GM18505 (cell line): ENCODE measurements at regions not wholly inside any gene's neighbourhood (a gene's known extent, or its start where the extent isn't known, plus 50 kb on each side); places are given as distances from the start of the nearest gene placed in this dataset.

Experiments used
- ATAC-seq: cut with Tn5 transposase; IDR thresholded peaks from one replicate; pipeline ENCODE4 v1.9.1; 2021; ENCODE audit not compliant: unreplicated experiment
- POLR2A ChIP-seq: IDR thresholded peaks from 4 replicates; pipeline ENCODE4 v1.6.1; 2011; ENCODE audit warnings: borderline replicate concordance; ENCODE audit not compliant: insufficient read depth, insufficient read length; ENCODE audit errors: extremely low read depth

GRCh38 chr3:72338082-72338941 lies 509.9 kb downstream of the SHQ1 start:
- no peak for TF ChIP-seq POLR2A
- ATAC-seq, result no peak

- ATAC-seq, result no peak
- TF ChIP-seq POLR2A, result no peak
These were observed 510.8 kb downstream of the SHQ1 start for GRCh38 chr3:72337480-72337855.

- no peak for TF ChIP-seq POLR2A
- no peak for ATAC-seq
These were observed 511.3 kb downstream of the SHQ1 start for GRCh38 chr3:72336821-72337479.

- TF ChIP-seq POLR2A, result no peak
- ATAC-seq, result no peak
These were observed 512.1 kb downstream of the SHQ1 start for GRCh38 chr3:72336114-72336651.

GRCh38 chr3:72335458-72336095 lies 512.7 kb downstream of the SHQ1 start:
- TF ChIP-seq POLR2A, result no peak
- ATAC-seq, result no peak

GRCh38 chr3:72334681-72335457 lies 513.4 kb downstream of the SHQ1 start:
- ATAC-seq, result no peak
- TF ChIP-seq POLR2A, result no peak

- no peak for ATAC-seq
- no peak for TF ChIP-seq POLR2A
These were observed 515.6 kb downstream of the SHQ1 start for GRCh38 chr3:72332689-72333088.

GRCh38 chr3:72332036-72332435 lies 516.2 kb downstream of the SHQ1 start:
- no peak for TF ChIP-seq POLR2A
- no peak for ATAC-seq

- ATAC-seq, result no peak
- no peak for TF ChIP-seq POLR2A
These were observed 517.2 kb downstream of the SHQ1 start for GRCh38 chr3:72331076-72331475.

GRCh38 chr3:72329354-72329753 lies 518.9 kb downstream of the SHQ1 start:
- no peak for TF ChIP-seq POLR2A
- no peak for ATAC-seq

GRCh38 chr3:72328755-72329277 lies 519.4 kb downstream of the SHQ1 start:
- no peak for TF ChIP-seq POLR2A
- no peak for ATAC-seq

GRCh38 chr3:72327008-72327407 lies 521.2 kb downstream of the SHQ1 start:
- TF ChIP-seq POLR2A, result no peak
- no peak for ATAC-seq
